Muscle of leg (tissue), 3 donors: ENCODE measurements at regions not wholly inside any gene's neighbourhood (a gene's known extent, or its start where the extent isn't known, plus 50 kb on each side); places are given as distances from the start of the nearest gene placed in this dataset.
"Not testable (repeated sequence)": the region's sequence is repeated elsewhere in the genome, so short reads cannot be mapped to it uniquely, and the experiment has no call there.

Source experiments
- DNase-seq: peaks from one replicate; pipeline ENCODE4 v3.0.0; 2013
- H3K27ac ChIP-seq: one replicate; pipeline ENCODE4 v1.5.1; 2013; ENCODE audit warnings: mild to moderate bottlenecking, low read length, control low read depth
- H3K27me3 ChIP-seq: one replicate; pipeline ENCODE4 v1.6.1; 2013; ENCODE audit warnings: low read length; ENCODE audit not compliant: control insufficient read depth, insufficient read depth
- H3K36me3 ChIP-seq: one replicate; pipeline ENCODE4 v1.6.1; 2013; ENCODE audit warnings: low read length; ENCODE audit not compliant: control insufficient read depth, insufficient read depth
- H3K4me1 ChIP-seq: one replicate; pipeline ENCODE4 v1.6.1; 2013; ENCODE audit warnings: low read length; ENCODE audit not compliant: control insufficient read depth, insufficient read depth
- H3K4me3 ChIP-seq: one replicate; pipeline ENCODE4 v1.5.1; 2013; ENCODE audit warnings: low read length, control low read depth
- H3K9me3 ChIP-seq: replicated peaks from 2 replicates; pipeline ENCODE4 v1.6.1; 2013; ENCODE audit warnings: low read depth, low read length; ENCODE audit not compliant: control insufficient read depth
- WGBS: methylation state at CpG from one replicate; pipeline ENCODE4 v1.1.5; 2013; ENCODE audit warnings: missing lambda C conversion rate; ENCODE audit not compliant: insufficient coverage; 5-methylcytosine and 5-hydroxymethylcytosine counted together

DNA sequence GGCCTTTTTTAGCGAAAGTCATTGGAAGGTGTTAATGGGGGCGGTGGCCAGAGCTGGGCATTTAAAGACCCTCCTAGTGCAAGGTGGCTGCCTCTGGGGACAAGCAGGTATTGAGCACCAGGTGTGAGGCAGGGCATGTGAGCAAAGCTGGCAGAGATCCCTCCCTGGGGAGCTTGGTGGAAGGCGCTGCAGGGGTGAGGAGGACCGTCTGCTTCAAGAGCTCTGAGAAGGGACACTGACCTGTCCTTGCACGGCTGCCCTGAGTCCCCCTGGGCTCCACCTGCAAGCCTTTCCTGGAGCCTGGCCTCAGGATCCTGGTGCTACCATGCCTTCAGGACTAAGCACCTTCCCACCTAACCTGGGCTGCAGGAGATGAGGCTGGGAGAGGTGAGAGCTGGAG lies 127.0 kb upstream of the CIBAR2 start:
- Histone ChIP-seq H3K27me3 (no peaks in the 10 kb centered on the region), H3K9me3 (no peaks in the 10 kb centered on the region), H3K4me3 (no peak overlapping the region), H3K36me3 (no peaks in the 10 kb centered on the region), H3K27ac (no peak overlapping the region), H3K4me1 (peaks cover 43% of the 10 kb centered on the region)
- no peak for DNase-seq
- 91% methylated on average over 4 of the region's 5 CpGs for WGBS

- Histone ChIP-seq H3K4me1 (peaks cover 37% of the 10 kb centered on the region), H3K9me3 (no peaks in the 10 kb centered on the region), H3K36me3 (no peaks in the 10 kb centered on the region), H3K4me3 (no peak overlapping the region), H3K27me3 (no peaks in the 10 kb centered on the region), H3K27ac (no peak overlapping the region)
- 95% methylated on average over 4 of the region's 8 CpGs for WGBS
- DNase-seq: no peak
Observed at GRCh38 chr16:85239871-85240270, 127.6 kb upstream of the CIBAR2 start.

GRCh38 chr16:85240982-85241924 lies 129.0 kb upstream of the CIBAR2 start:
- no peaks in the 10 kb centered on the region for H3K36me3 ChIP-seq
- 77% methylated on average over 12 of the region's 18 CpGs for WGBS

DNA sequence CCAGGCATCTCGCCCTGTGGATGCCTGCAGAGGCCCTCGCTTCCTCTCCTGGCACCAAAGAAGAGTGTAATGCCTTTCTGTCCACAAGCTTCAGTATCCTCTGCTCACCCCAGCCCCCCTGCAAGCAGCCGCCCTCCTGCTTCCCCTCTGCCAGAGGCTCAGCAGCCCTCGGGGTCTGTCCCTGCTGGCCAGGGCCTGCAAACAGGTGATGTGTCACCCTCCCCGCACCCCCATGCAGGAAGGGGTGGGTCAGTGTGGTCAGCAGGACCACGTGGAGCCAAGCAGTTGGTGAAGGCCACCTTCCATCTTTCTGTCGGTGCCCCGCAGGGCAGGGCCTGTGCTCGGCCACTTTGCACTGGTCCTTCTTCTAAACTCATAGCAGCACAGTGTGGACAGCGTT lies 129.9 kb upstream of the CIBAR2 start:
- DNase-seq: no peak
- H3K4me1 ChIP-seq: peaks cover 34% of the 10 kb centered on the region
- H3K27me3 ChIP-seq: no peaks in the 10 kb centered on the region
- H3K4me3 ChIP-seq: no peak overlapping the region
- WGBS: 83% methylated on average over 8 of the region's 10 CpGs
- H3K9me3 ChIP-seq: no peaks in the 10 kb centered on the region
- no peak overlapping the region for H3K27ac ChIP-seq
- no peaks in the 10 kb centered on the region for H3K36me3 ChIP-seq

More at GRCh38 chr16:85240982-85241924, 129.0 kb upstream of the CIBAR2 start:
- Histone ChIP-seq H3K4me3 (no peak overlapping the region), H3K9me3 (no peaks in the 10 kb centered on the region), H3K27ac (no peak overlapping the region), H3K4me1 (peaks cover 32% of the 10 kb centered on the region), H3K27me3 (no peaks in the 10 kb centered on the region)
- no peak for DNase-seq

- Histone ChIP-seq H3K27me3 (no peaks in the 10 kb centered on the region), H3K9me3 (no peaks in the 10 kb centered on the region), H3K36me3 (no peaks in the 10 kb centered on the region), H3K4me3 (no peak overlapping the region), H3K27ac (no peak overlapping the region), H3K4me1 (peaks cover 38% of the 10 kb centered on the region)
- 79% methylated on average over 12 of the region's 12 CpGs for WGBS
- DNase-seq: no peak
Observed at GRCh38 chr16:85243308-85243707, 131.0 kb upstream of the CIBAR2 start.

DNA sequence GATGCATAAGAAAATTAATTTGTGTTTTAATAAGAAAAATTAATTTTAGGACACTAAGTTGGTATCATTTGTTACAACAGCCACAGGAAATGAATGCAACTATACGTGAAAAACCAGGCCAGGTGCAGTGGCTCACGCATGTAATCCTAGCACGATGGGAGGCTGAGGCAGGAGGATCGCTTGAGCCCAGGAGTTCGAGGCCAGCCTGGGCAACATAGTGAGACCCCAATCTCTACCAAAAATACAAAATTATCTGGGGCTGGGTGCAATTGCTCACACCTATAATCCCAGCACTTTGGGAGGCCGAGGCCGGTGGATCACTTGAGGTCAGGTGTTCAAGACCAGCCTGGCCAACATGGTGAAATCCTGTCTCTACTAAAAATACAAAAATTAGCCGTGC lies 132.2 kb upstream of the CIBAR2 start:
- H3K4me3 ChIP-seq, DNase-seq, H3K36me3 ChIP-seq, H3K27ac ChIP-seq, H3K9me3 ChIP-seq, H3K27me3 ChIP-seq: not testable (repeated sequence)
- peaks cover 45% of the 10 kb centered on the region for H3K4me1 ChIP-seq
- 91% methylated on average over 4 of the region's 8 CpGs for WGBS

GRCh38 chr16:85245307-85246172 lies 133.3 kb upstream of the CIBAR2 start:
- Histone ChIP-seq H3K27me3 (no peaks in the 10 kb centered on the region), H3K27ac (no peak overlapping the region), H3K9me3 (no peaks in the 10 kb centered on the region), H3K4me1 (peaks cover 47% of the 10 kb centered on the region), H3K36me3 (no peaks in the 10 kb centered on the region), H3K4me3 (no peak overlapping the region)
- 15% methylated on average over 6 of the region's 24 CpGs for WGBS
- peak; percentile 88 for DNase-seq

GRCh38 chr16:85246473-85246872 lies 134.2 kb upstream of the CIBAR2 start:
- Histone ChIP-seq H3K4me1 (peaks cover 46% of the 10 kb centered on the region), H3K4me3 (no peak overlapping the region), H3K27me3 (no peaks in the 10 kb centered on the region), H3K36me3 (no peaks in the 10 kb centered on the region), H3K27ac (no peak overlapping the region), H3K9me3 (no peaks in the 10 kb centered on the region)
- WGBS: no CpG with 5 or more reads among the region's 8 CpGs
- no peak for DNase-seq

DNA sequence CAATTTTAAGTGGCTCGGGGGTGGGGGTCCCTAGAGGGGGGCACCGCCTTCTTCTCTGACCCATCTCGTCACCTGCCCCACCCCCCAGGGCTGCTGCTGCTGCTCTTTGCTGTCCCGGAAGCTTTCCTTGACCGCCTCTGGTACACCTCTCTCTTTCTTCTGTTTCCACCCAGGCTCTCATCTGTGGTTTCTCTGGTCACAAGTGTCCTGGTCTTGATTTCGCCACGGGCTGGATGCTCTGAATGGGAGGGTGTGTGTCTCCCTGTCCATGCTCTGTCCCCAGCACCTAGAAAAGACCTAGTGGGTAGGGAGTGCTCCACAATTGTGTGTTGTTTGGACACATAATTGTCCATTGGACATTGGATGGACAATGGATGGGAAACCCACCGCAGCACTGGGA lies 134.7 kb upstream of the CIBAR2 start:
- DNase-seq: no peak
- Histone ChIP-seq H3K9me3 (no peaks in the 10 kb centered on the region), H3K4me3 (no peak overlapping the region), H3K36me3 (no peaks in the 10 kb centered on the region), H3K4me1 (peaks cover 46% of the 10 kb centered on the region), H3K27ac (no peak overlapping the region), H3K27me3 (no peaks in the 10 kb centered on the region)
- WGBS: 61% methylated on average over 4 of the region's 8 CpGs

GRCh38 chr16:85248342-85248741 lies 136.1 kb upstream of the CIBAR2 start:
- no peak overlapping the region for H3K4me3 ChIP-seq
- no peaks in the 10 kb centered on the region for H3K36me3 ChIP-seq
- no peaks in the 10 kb centered on the region for H3K27me3 ChIP-seq
- no peaks in the 10 kb centered on the region for H3K9me3 ChIP-seq
- no peak overlapping the region for H3K27ac ChIP-seq
- WGBS: 50% methylated on average over 1 of the region's 5 CpGs
- DNase-seq: no peak
- peaks cover 56% of the 10 kb centered on the region for H3K4me1 ChIP-seq
